ENCODE measurements at regions not wholly inside any gene's neighbourhood (a gene's known extent, or its start where the extent isn't known, plus 50 kb on each side); places are given as distances from the start of the nearest gene placed in this dataset.

GRCh38 chr5:167993771-167994170, 297.7 kb upstream of the WWC1 start:
- no peak for TF ChIP-seq EZH2 (IDR thresholded peaks at IDR 0.05; ENCODE audit: borderline replicate concordance, insufficient read depth, low read depth, low read length, poor library complexity, severe bottlenecking)
- TF ChIP-seq, protein P1, sequence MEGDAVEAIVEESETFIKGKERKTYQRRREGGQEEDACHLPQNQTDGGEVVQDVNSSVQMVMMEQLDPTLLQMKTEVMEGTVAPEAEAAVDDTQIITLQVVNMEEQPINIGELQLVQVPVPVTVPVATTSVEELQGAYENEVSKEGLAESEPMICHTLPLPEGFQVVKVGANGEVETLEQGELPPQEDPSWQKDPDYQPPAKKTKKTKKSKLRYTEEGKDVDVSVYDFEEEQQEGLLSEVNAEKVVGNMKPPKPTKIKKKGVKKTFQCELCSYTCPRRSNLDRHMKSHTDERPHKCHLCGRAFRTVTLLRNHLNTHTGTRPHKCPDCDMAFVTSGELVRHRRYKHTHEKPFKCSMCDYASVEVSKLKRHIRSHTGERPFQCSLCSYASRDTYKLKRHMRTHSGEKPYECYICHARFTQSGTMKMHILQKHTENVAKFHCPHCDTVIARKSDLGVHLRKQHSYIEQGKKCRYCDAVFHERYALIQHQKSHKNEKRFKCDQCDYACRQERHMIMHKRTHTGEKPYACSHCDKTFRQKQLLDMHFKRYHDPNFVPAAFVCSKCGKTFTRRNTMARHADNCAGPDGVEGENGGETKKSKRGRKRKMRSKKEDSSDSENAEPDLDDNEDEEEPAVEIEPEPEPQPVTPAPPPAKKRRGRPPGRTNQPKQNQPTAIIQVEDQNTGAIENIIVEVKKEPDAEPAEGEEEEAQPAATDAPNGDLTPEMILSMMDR (IDR thresholded peaks at IDR 0.05) = no peak
